H54 (cell line): ENCODE measurements at regions not wholly inside any gene's neighbourhood (a gene's known extent, or its start where the extent isn't known, plus 50 kb on each side); places are given as distances from the start of the nearest gene placed in this dataset.

ENCODE experiments used
- DNase-seq: peaks from one replicate; pipeline ENCODE4 v3.0.0; 2011; ENCODE audit warnings: low spot score, mixed read lengths; ENCODE audit not compliant: insufficient read length
- FAIRE-seq: peaks from 3 replicates; lab custom pipeline; 2011; peaks lifted over from hg19 to GRCh38; lab: Jason Lieb, UNC
- POLR2A ChIP-seq: IDR thresholded peaks from 2 replicates; pipeline ENCODE4 v1.6.1; 2011; ENCODE audit warnings: low read depth, mild to moderate bottlenecking, low read length

- TF ChIP-seq POLR2A: no peak
- no peak for DNase-seq
- FAIRE-seq: no peak
Observed at GRCh38 chr4:110675426-110675825, 52.5 kb upstream of the PITX2 start.

DNA sequence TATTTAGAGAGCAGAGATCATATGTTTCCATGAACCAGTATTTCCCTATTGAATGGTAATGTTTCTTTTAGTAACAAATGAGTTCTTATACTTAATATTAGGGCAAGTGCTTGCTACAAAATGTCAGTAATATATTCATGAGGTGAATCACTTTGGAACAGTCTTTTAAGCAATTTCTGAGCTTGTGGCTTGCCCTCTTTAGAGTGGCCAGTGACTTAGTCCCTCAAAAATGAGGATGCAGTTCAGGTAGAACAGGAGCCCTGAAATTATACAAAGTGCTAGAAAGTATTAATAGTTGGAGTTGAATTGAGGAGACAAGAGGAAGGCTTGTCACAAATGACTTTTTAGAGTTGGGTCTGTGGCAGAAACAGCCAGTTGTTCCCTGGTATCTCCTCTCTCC lies 53.4 kb upstream of the PITX2 start:
- FAIRE-seq: no peak
- no peak for TF ChIP-seq POLR2A
- no peak for DNase-seq

GRCh38 chr4:110678517-110679227 lies 55.8 kb upstream of the PITX2 start:
- FAIRE-seq (no peak), DNase-seq (no peak)
- TF ChIP-seq POLR2A: no peak

DNA sequence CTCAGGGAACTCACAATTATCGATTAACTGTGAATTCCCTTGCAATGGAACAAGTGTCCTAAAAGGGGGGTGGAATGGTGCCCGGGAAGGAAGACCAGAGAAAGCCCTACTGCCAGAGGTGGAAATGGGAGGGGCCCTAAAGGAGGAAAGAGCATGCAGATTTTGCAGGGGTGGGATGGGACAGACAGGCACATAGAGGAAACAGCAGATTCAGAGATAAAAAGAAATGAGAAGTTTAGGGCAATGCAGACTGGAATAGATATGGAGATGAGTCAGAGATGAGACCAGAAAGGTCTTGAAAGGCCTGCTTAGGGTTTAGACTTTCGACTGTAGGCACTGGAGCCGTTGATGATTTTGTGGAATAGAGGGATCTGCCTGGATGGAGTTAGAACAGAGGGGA lies 57.4 kb upstream of the PITX2 start:
- FAIRE-seq: no peak
- DNase-seq: no peak
- no peak for TF ChIP-seq POLR2A

GRCh38 chr4:110681381-110681780 lies 58.5 kb upstream of the PITX2 start:
- no peak for TF ChIP-seq POLR2A
- DNase-seq (no peak), FAIRE-seq (no peak)

DNA sequence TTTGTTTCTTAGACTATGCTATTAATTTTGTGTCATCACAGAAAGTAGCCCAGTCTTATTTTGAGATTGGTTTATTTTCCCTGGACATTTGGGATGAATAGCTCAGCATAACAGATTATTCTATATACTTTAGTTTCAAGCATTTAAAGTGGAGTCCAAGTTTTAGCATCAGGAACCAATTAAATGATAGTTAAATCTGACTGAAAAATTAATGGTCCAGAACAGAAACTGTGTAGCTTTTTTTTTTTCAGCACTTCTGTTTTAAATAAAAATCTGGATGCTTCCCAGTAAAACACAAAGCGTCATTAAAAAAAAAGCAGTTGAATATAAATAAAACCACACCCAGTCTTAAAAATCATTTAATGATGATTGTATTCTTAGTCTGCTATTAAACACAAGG lies 59.4 kb upstream of the PITX2 start:
- DNase-seq (no peak), FAIRE-seq (no peak)
- no peak for TF ChIP-seq POLR2A

- DNase-seq: no peak
- no peak for TF ChIP-seq POLR2A
- no peak for FAIRE-seq
Observed at GRCh38 chr4:110683601-110684000, 60.7 kb upstream of the PITX2 start.

DNA sequence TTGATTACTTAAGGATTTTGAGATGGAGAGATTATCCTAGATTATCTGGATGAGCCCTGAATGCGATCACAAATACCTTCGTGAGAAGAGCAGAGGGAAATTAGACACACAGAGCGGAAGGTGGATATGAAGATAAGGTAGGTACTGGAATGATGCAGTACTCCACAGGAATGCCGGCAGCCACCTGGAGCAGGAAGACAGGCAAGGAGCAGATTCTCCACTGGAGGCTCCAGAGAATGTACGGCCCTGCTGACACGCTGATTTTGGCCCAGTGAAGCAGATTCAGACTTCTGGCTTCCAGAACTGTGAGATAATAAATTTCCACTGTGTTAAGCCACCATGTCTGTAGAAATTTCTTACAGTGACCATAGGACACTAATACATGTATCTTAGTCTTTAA lies 79.4 kb upstream of the PITX2 start:
- DNase-seq: no peak
- TF ChIP-seq POLR2A: no peak
- FAIRE-seq: no peak

DNA sequence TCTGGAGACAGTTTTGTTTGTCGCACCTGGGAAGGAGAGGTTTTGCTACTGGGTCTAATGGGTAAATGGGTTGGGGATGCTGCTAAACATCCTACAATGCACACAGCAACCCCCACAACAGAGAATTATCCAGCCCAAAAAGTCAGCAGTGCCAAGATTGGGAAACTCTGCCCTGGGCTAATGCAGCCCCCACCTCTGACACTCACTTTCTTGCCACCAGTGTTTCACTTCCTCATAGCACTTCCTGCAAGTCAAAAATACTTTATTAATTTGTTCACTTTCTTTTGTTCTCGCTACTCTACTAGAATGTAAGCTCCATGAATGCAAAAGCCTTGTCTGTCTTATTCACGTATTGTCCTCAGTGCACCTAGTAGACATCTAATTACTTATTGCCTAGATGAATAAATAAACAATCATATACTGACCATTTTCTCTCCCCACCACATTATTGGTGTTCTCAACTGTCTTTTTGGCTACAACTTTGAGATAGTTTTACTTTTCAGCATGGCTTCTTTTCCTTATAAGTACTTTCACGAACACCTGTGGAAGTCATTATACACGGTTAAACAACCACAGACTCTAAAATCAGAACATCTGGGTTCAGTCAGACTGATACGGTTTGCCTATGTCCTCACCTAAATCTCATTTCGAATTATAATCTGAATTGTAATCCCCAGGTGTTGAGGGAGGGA lies 82.0 kb upstream of the PITX2 start:
- no peak for FAIRE-seq
- no peak for DNase-seq
- no peak for TF ChIP-seq POLR2A

GRCh38 chr4:110705440-110705782 lies 82.5 kb upstream of the PITX2 start:
- FAIRE-seq (no peak), DNase-seq (no peak)
- no peak for TF ChIP-seq POLR2A

- no peak for DNase-seq
- TF ChIP-seq POLR2A: no peak
- no peak for FAIRE-seq
Observed at GRCh38 chr4:110710070-110710469, 87.2 kb upstream of the PITX2 start.

DNA sequence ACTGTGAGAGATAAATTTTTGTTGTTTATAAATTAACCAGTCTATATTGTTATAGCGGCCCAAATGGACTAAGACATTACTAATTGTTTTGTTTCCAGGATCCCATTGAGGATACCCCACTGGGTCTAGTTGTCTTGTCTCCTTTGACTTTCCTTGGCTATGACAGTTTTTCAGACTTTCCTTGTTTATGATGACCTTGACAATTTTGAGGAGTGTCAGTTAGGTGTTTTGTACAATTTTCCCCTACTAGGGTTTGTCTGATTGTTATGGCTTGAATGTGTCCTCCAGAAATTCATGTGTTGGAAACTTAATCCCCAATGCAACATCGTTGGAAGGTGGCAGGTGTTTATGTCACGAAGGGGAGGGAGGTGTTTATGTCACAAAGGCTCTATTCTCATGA lies 89.6 kb upstream of the PITX2 start:
- TF ChIP-seq POLR2A: no peak
- FAIRE-seq (no peak), DNase-seq (no peak)

DNA sequence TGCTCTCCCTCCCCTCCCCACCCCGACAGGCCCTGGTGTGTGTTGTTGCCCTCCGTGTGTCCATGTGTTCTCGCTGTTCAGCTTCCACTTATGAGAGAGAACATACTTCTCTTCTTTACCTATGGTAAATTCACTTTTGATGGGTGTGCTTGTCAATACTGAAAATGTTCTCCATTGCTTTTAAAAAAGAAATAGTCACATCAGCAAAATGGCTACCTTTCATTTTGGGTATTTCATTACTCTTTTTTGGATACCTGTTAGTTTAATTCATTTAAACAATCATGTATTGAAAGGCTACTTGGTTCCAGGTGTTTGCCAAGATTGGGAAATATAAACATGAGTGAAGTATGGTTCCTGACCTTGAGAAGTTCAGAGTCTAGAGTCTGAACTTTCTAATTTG lies 107.4 kb upstream of the PITX2 start:
- no peak for FAIRE-seq
- DNase-seq: no peak
- TF ChIP-seq POLR2A: no peak

- DNase-seq (no peak), FAIRE-seq (no peak)
- no peak for TF ChIP-seq POLR2A
Observed at GRCh38 chr4:110733901-110734300, 111.0 kb upstream of the PITX2 start.

GRCh38 chr4:110735686-110736085 lies 112.8 kb upstream of the PITX2 start:
- FAIRE-seq (no peak), DNase-seq (no peak)
- no peak for TF ChIP-seq POLR2A
